B cell (primary cell): ENCODE measurements at regions not wholly inside any gene's neighbourhood (a gene's known extent, or its start where the extent isn't known, plus 50 kb on each side); places are given as distances from the start of the nearest gene placed in this dataset.
"Not testable (repeated sequence)": the region's sequence is repeated elsewhere in the genome, so short reads cannot be mapped to it uniquely, and the experiment has no call there.

Source experiments
- ATAC-seq: fragments of 200-7000 bp; cut with Tn5 transposase; one replicate; pipeline ENCODE4 v1.10.0; 2021; ENCODE audit warnings: low read depth, mild to moderate bottlenecking, moderate number of reproducible peaks, moderate library complexity
- CTCF ChIA-PET: fragments of 350-600 bp; sonication (Branson Sonifier 250); formaldehyde crosslinking; loops from one replicate; lab custom pipeline; 2021; ENCODE audit warnings: antibody characterized with exemption, inconsistent platforms; lab: Charles Lee
- POLR2A ChIA-PET: fragments of 350-600 bp; sonication (Branson Sonifier 250); formaldehyde crosslinking; loops from one replicate; lab custom pipeline; 2021; ENCODE audit warnings: antibody characterized with exemption; lab: Charles Lee
- DNase-seq: peaks from one replicate; pipeline ENCODE4 v3.0.0; 2013
- H2AFZ ChIP-seq: 2 replicates; pipeline ENCODE4 v1.6.1; 2012; ENCODE audit warnings: mild to moderate bottlenecking, low read depth, low read length; ENCODE audit not compliant: insufficient read depth, poor library complexity, severe bottlenecking
- H3K27ac ChIP-seq, 2 donors: 1 replicate in 1 of 2; 2 replicates in 1 of 2; pipeline ENCODE4 v1.5.1; 2012 to 2013; ENCODE audit warnings: low read length in 2 of 2, mild to moderate bottlenecking in 2 of 2, moderate library complexity in 1 of 2
- H3K27me3 ChIP-seq, 4 experiments: fragments of 200-600 bp in 1 of 4; sonication (generic) in 1 of 4; replicated peaks in 1 of 4; 1 replicate in 2 of 4; 2 replicates in 2 of 4; pipeline versions ENCODE4 v1.6.1 to v1.7.0; 2013 to 2016; ENCODE audit warnings: low read length in 3 of 4, mild to moderate bottlenecking in 2 of 4, mixed read lengths in 1 of 4, moderate library complexity in 1 of 4; ENCODE audit not compliant: insufficient read depth in 4 of 4, control insufficient read depth in 3 of 4; ENCODE audit errors: control extremely low read depth in 1 of 4
- H3K36me3 ChIP-seq, 2 experiments: replicated peaks in 1 of 2; 1 replicate in 1 of 2; 2 replicates in 1 of 2; pipeline versions ENCODE4 v1.6.1 to v1.7.1; 2013; ENCODE audit warnings: low read length in 1 of 2; ENCODE audit not compliant: insufficient read depth in 2 of 2, control insufficient read depth in 1 of 2; ENCODE audit errors: control extremely low read depth in 1 of 2, extremely low read depth in 1 of 2
- H3K4me1 ChIP-seq, 2 donors: fragments of 200-600 bp in 1 of 2; sonication (generic) in 1 of 2; 1 replicate in 1 of 2; 2 replicates in 1 of 2; pipeline versions ENCODE4 v1.5.1 to v1.6.1; 2013 to 2017; ENCODE audit warnings: low read length in 2 of 2; ENCODE audit not compliant: control insufficient read depth in 2 of 2, insufficient read depth in 2 of 2
- H3K4me2 ChIP-seq: replicated peaks from 2 replicates; pipeline ENCODE3; 2012; ENCODE audit warnings: mild to moderate bottlenecking, low read depth, low read length; ENCODE audit not compliant: poor library complexity, severe bottlenecking
- H3K4me3 ChIP-seq, 5 experiments: fragments of 200-600 bp in 1 of 5; sonication (generic) in 1 of 5; 1 replicate in 3 of 5; 2 replicates in 2 of 5; pipeline versions ENCODE4 v1.5.1 to v1.7.0; 2011 to 2016; ENCODE audit warnings: low read length in 4 of 5, mild to moderate bottlenecking in 4 of 5, low read depth in 2 of 5, control low read depth in 1 of 5, moderate library complexity in 1 of 5; ENCODE audit not compliant: insufficient read depth in 1 of 5; ENCODE audit errors: control extremely low read depth in 1 of 5, extremely low read depth in 1 of 5
- H3K79me2 ChIP-seq: fragments of 200-600 bp; sonication (generic); one replicate; pipeline ENCODE4 v1.6.0; 2016; ENCODE audit warnings: low read length; ENCODE audit not compliant: control insufficient read depth, insufficient read depth
- H3K9ac ChIP-seq: fragments of 200-600 bp; sonication (generic); 2 replicates; pipeline ENCODE4 v1.6.1; 2017; ENCODE audit warnings: mild to moderate bottlenecking, low read length, moderate library complexity
- H3K9me3 ChIP-seq, 3 donors: one replicate each; pipeline versions ENCODE4 v1.6.1 to v1.7.1; 2013; ENCODE audit warnings: low read length in 2 of 3; ENCODE audit not compliant: control insufficient read depth in 2 of 3, insufficient read depth in 1 of 3; ENCODE audit errors: control extremely low read depth in 1 of 3
- H4K20me1 ChIP-seq: 2 replicates; pipeline ENCODE4 v1.6.0; 2012; ENCODE audit warnings: mild to moderate bottlenecking, low read length; ENCODE audit not compliant: insufficient read depth, control insufficient read depth, poor library complexity, severe bottlenecking
- H3K27ac Mint-ChIP-seq: one replicate; pipeline ENCODE4 v1.8.0; 2021; ENCODE audit warnings: mixed read lengths
- H3K27me3 Mint-ChIP-seq: one replicate; pipeline ENCODE4 v1.8.0; 2021; ENCODE audit warnings: mixed read lengths
- H3K4me1 Mint-ChIP-seq: one replicate; pipeline ENCODE4 v1.8.0; 2021; ENCODE audit warnings: mixed read lengths
- H3K4me3 Mint-ChIP-seq: one replicate; pipeline ENCODE4 v1.8.0; 2021; ENCODE audit warnings: mixed read lengths
- H3K9me3 Mint-ChIP-seq: one replicate; pipeline ENCODE4 v1.8.0; 2022; ENCODE audit warnings: mixed read lengths; ENCODE audit not compliant: insufficient read depth
- WGBS: methylation state at CpG from one replicate; pipeline ENCODE4 v1.1.5; 2013; ENCODE audit warnings: missing lambda C conversion rate; ENCODE audit not compliant: insufficient coverage; 5-methylcytosine and 5-hydroxymethylcytosine counted together
- intact Hi-C: fragments of 100-400 bp; cut with micrococcal nuclease; formaldehyde crosslinking; loops from one replicate; pipeline ENCODE4 v1.10.0; 2022

DNA sequence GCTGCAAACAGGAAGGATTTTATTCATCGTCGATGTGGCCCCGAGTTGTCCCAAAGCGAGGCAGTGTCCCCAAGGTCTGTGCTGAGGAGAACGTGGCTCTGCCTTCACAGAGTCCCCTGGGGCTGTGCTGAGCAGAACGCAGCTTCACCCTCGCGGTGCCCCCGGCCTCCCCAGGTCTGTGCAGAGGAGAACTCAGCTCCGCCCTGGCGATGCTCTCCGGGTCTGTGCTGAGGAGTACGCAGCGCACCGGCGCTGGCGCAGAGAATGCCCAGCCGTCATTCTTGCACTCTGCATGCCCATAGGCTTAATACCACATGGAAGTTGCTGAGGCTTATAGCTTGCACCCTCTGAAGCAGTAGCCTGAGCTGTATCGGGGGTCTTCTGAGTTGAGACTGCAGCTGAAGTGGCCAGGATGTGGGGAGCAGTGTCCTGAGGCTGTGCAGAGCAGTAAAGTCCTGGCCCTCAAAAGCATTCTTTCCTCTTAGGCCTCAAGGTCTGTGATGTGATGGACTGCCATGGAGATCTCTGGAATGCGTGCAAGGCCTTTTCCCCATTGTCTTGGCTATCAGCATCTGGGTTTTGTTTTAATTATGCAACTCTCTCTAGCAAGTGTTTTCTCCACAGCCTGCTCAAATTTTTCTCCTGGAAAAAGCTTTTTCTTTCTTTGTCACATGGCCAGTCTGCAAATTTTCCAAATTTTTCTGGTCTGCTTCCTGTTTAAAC, 237.5 kb downstream of the ANKRD30B start:
- H3K79me2 ChIP-seq, H3K27ac ChIP-seq, H3K4me3 Mint-ChIP-seq, DNase-seq, H2AFZ ChIP-seq, H4K20me1 ChIP-seq, POLR2A ChIA-PET, H3K36me3 ChIP-seq, H3K27me3 Mint-ChIP-seq, H3K4me1 Mint-ChIP-seq, intact Hi-C loops, H3K27ac Mint-ChIP-seq, H3K4me3 ChIP-seq, H3K4me2 ChIP-seq, CTCF ChIA-PET, H3K27me3 ChIP-seq, ATAC-seq, H3K9ac ChIP-seq, H3K9me3 Mint-ChIP-seq, H3K4me1 ChIP-seq: not testable (repeated sequence)
- WGBS = 94% methylated on average over 15 of the region's 20 CpGs
- H3K9me3 ChIP-seq = peaks cover 0 to 12% (median 1%) of the 10 kb centered on the region in 3 donors

DNA sequence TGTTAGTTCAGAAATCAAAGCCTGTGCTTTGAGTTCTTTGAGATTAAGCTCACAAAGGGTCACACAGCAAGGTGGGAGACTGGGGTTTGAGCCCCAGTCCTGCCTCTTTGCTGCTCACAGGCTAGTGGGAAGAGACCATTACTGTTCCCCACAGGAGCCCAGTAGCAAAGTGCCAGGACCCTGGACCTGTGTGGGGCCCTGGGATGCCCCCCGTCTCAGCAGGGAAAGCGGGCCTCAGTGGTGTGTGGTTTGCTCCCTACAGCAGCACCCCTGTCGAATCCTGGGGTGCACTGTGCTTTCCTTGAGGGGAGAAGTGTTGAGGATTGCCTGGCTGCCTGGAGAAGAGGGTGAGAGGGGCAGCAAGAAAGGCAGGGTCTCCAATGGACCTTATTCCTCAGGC, 239.4 kb downstream of the ANKRD30B start:
- H3K9me3 ChIP-seq = peaks cover 0 to 27% (median 0%) of the 10 kb centered on the region in 3 donors
- H3K36me3 ChIP-seq, H3K27ac ChIP-seq, H2AFZ ChIP-seq, DNase-seq, H3K4me3 Mint-ChIP-seq, ATAC-seq, H3K9me3 Mint-ChIP-seq, H4K20me1 ChIP-seq, H3K27me3 Mint-ChIP-seq, H3K4me2 ChIP-seq, intact Hi-C loops, H3K9ac ChIP-seq, H3K4me3 ChIP-seq, H3K27ac Mint-ChIP-seq, H3K27me3 ChIP-seq, CTCF ChIA-PET, H3K79me2 ChIP-seq, H3K4me1 ChIP-seq, POLR2A ChIA-PET, H3K4me1 Mint-ChIP-seq: not testable (repeated sequence)
- WGBS = 63% methylated on average over 1 of the region's 3 CpGs

DNA sequence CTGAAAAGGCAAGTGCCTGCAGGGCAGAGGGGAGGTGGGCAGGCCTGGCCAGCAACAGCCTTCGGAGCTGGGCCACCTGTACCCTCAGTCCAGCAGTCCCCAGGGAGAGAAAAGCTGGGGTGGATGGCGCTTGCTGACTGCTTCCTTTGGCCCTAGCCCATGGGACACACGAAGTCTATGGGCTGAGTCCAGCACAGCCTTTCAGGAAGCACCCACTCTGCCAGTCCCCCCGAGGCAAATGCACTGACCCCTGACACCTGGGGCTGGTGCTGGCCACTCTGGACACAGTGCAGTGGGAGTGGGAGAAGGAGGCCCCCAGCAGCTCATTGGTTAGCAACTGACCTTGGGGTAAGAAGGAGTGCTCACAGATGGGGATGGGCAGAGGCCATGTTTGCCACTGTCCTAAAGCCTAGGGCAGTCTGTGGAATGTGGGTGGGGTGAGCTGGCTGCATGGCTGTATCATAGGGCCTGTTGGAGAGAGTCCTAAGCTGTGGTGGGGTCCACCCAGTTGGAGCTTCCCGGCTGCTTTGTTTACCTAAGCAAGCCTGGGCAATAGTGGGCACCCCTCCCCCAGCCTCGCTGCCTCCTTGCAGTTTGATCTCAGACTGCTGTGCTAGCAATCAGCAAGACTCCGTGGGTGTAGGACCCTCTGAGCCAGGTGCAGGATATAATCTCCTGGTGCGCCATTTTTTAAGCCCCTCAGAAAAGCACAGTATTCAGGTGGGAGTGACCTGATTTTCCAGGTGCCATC, 240.2 kb downstream of the ANKRD30B start:
- H2AFZ ChIP-seq, H4K20me1 ChIP-seq, H3K9me3 Mint-ChIP-seq, H3K4me2 ChIP-seq, H3K36me3 ChIP-seq, H3K27me3 Mint-ChIP-seq, CTCF ChIA-PET, H3K27ac ChIP-seq, H3K4me3 ChIP-seq, H3K27ac Mint-ChIP-seq, H3K27me3 ChIP-seq, POLR2A ChIA-PET, ATAC-seq, H3K79me2 ChIP-seq, H3K4me1 ChIP-seq, H3K4me1 Mint-ChIP-seq, DNase-seq, H3K4me3 Mint-ChIP-seq, intact Hi-C loops, H3K9ac ChIP-seq: not testable (repeated sequence)
- peaks cover 0 to 32% (median 0%) of the 10 kb centered on the region in 3 donors for H3K9me3 ChIP-seq
- WGBS = 87% methylated on average over 4 of the region's 8 CpGs

DNA sequence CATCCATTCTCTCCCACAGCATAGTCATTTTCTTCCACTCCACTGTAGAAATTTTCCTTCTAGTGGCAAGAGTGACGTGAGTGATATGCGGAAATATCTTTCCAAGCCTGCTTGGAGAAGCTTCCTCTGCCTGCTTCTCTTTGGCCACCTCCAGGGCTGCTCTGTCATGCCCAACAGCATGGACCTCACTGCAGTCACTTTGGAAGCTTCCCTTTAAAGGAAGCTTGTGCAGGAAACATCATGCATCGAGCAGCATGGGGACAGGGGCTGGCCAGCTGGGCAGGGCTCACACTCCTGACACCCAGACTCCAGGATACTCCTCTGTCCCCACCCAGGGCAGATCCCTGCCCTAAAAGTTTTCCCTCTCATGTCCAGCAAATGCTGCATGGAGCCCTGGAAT, 241.6 kb downstream of the ANKRD30B start:
- intact Hi-C loops, H3K4me3 Mint-ChIP-seq, H2AFZ ChIP-seq, H3K27ac Mint-ChIP-seq, H3K36me3 ChIP-seq, H4K20me1 ChIP-seq, ATAC-seq, DNase-seq, H3K4me2 ChIP-seq, H3K9me3 Mint-ChIP-seq, H3K9ac ChIP-seq, H3K27me3 ChIP-seq, POLR2A ChIA-PET, H3K27me3 Mint-ChIP-seq, H3K79me2 ChIP-seq, H3K4me3 ChIP-seq, H3K4me1 ChIP-seq, H3K4me1 Mint-ChIP-seq, CTCF ChIA-PET, H3K27ac ChIP-seq: not testable (repeated sequence)
- H3K9me3 ChIP-seq = peaks cover 0 to 32% (median 0%) of the 10 kb centered on the region in 3 donors
- WGBS = 57% methylated on average over 3 of the region's 3 CpGs
